NCI-H1930 (cell line): ENCODE measurements at regions not wholly inside any gene's neighbourhood (a gene's known extent, or its start where the extent isn't known, plus 50 kb on each side); places are given as distances from the start of the nearest gene placed in this dataset.

Experiments
- DNase-seq, 2 experiments: peaks; one replicate each; lab custom pipeline; 2025; lab: John Stamatoyannopoulos, UW

GRCh38 chr14:104277416-104278213 is 139.2 kb downstream of the KIF26A start:
- no peak for DNase-seq

- DNase-seq = no peak
Measured at GRCh38 chr14:104278214-104278534, 139.8 kb downstream of the KIF26A start.

GRCh38 chr14:104280085-104280901 is 141.9 kb downstream of the KIF26A start:
- DNase-seq = no peak

GRCh38 chr14:104280902-104281767 is 142.7 kb downstream of the KIF26A start:
- DNase-seq = no peak

- DNase-seq = no peak
Measured at GRCh38 chr14:104281768-104282301, 143.4 kb downstream of the KIF26A start.

GRCh38 chr14:104282332-104283196 is 144.2 kb downstream of the KIF26A start:
- DNase-seq = no peak

GRCh38 chr14:104283197-104284106 is 145.1 kb downstream of the KIF26A start:
- no peak for DNase-seq

GRCh38 chr14:104284107-104284592 is 145.8 kb downstream of the KIF26A start:
- no peak for DNase-seq

GRCh38 chr14:104284636-104285507 is 146.5 kb downstream of the KIF26A start:
- no peak for DNase-seq

- no peak for DNase-seq
Measured at GRCh38 chr14:104285508-104285840, 147.1 kb downstream of the KIF26A start.

- DNase-seq = no peak
Measured at GRCh38 chr14:104286086-104286485, 147.7 kb downstream of the KIF26A start.

GRCh38 chr14:104286496-104286895 is 148.1 kb downstream of the KIF26A start:
- no peak for DNase-seq

- no peak for DNase-seq
Measured at GRCh38 chr14:104287301-104288009, 149.1 kb downstream of the KIF26A start.

- no peak for DNase-seq
Measured at GRCh38 chr14:104288272-104288671, 149.9 kb downstream of the KIF26A start.

GRCh38 chr14:104289507-104289906 is 151.1 kb downstream of the KIF26A start:
- no peak for DNase-seq

- DNase-seq = no peak
Measured at GRCh38 chr14:104290058-104290667, 151.8 kb downstream of the KIF26A start.

GRCh38 chr14:104290756-104291122 is 152.4 kb downstream of the KIF26A start:
- no peak for DNase-seq
